ENCODE measurements at regions not wholly inside any gene's neighbourhood (a gene's known extent, or its start where the extent isn't known, plus 50 kb on each side); places are given as distances from the start of the nearest gene placed in this dataset.
A peak's percentile ranks its signal among the peaks of the same experiment; 100 is the strongest.

GRCh38 chrX:5807181-5807580, 421.5 kb downstream of the NLGN4X start:
- Histone ChIP-seq H3K9me3 (no peaks in the 10 kb centered on the region), H3K27ac (no peak overlapping the region), H3K4me3 (no peak overlapping the region), H3K4me2 (no peak overlapping the region), H3K4me1 (no peaks in the 10 kb centered on the region)
- FAIRE-seq (no peak), ATAC-seq (no peak), DNase-seq (ENCODE audit: low read depth in 1 of 2, low spot score in 1 of 2) (no peak)
- ChIA-PET CTCF (no interaction called here), POLR2A (no interaction called here)
- WGBS (ENCODE audit: missing lambda C conversion rate) = 24% methylated on average over 2 of the region's 2 CpGs
- TF ChIP-seq MAX (IDR thresholded peaks at IDR 0.05) (no peak), NFE2L2 (conservative IDR thresholded peaks at IDR 0.05; ENCODE audit: low read length) (no peak), CEBPB (IDR thresholded peaks at IDR 0.05) (no peak), HOXB5 (CRISPR knock-in tag; IDR thresholded peaks at IDR 0.05) (no peak), SREBF2 (IDR thresholded peaks at IDR 0.05) (no peak), EHF (CRISPR knock-in tag; IDR thresholded peaks at IDR 0.05) (no peak), BHLHE40 (IDR thresholded peaks at IDR 0.05; ENCODE audit: low read depth, low read length) (no peak), CBX8 (IDR thresholded peaks at IDR 0.05) (no peak), ESRRA (IDR thresholded peaks at IDR 0.05; ENCODE audit: borderline replicate concordance, low read length) (no peak)

GRCh38 chrX:5802391-5802790, 426.3 kb downstream of the NLGN4X start:
- POLR2A ChIA-PET = no interaction called here
- CTCF ChIA-PET = no interaction called here
- H3K9me3 ChIP-seq = no peaks in the 10 kb centered on the region
- no peak overlapping the region for H3K4me2 ChIP-seq
- ATAC-seq (no peak), FAIRE-seq (peak; percentile 28), DNase-seq (ENCODE audit: low read depth in 1 of 2, low spot score in 1 of 2) (no peak)
- no peaks in the 10 kb centered on the region for H3K4me1 ChIP-seq
- 0% methylated on average over 1 of the region's 1 CpG for WGBS (ENCODE audit: missing lambda C conversion rate)
- no peak overlapping the region for H3K27ac ChIP-seq
- TF ChIP-seq ZC3H11A (IDR thresholded peaks at IDR 0.05) (no peak), MAZ (IDR thresholded peaks at IDR 0.05; ENCODE audit: borderline replicate concordance, low read depth, low read length) (no peak), ATOH8 (CRISPR knock-in tag; IDR thresholded peaks at IDR 0.05; ENCODE audit: low read depth) (no peak), KDM5A (IDR thresholded peaks at IDR 0.05) (no peak), RCOR1 (IDR thresholded peaks at IDR 0.05; ENCODE audit: low read depth, low read length) (no peak), E2F6 (IDR thresholded peaks at IDR 0.05; ENCODE audit: borderline replicate concordance, low read depth) (no peak), USF2 (IDR thresholded peaks at IDR 0.05) (no peak), NR3C1 (IDR thresholded peaks at IDR 0.05) (no peak), CBX8 (IDR thresholded peaks at IDR 0.05) (no peak), HOXB13 (CRISPR knock-in tag; IDR thresholded peaks at IDR 0.05; ENCODE audit: low read depth) (no peak), EP300 (IDR thresholded peaks at IDR 0.05) (no peak), JUNB (IDR thresholded peaks at IDR 0.05) (no peak)
- no peak overlapping the region for H3K4me3 ChIP-seq

GRCh38 chrX:5791721-5792120, 436.9 kb downstream of the NLGN4X start:
- DNase-seq (ENCODE audit: low read depth in 1 of 2, low spot score in 1 of 2) = no peak
- Histone ChIP-seq H3K27ac (no peak overlapping the region), H3K4me2 (no peak overlapping the region), H3K4me3 (no peak overlapping the region), H3K4me1 (no peaks in the 10 kb centered on the region), H3K9me3 (no peaks in the 10 kb centered on the region)
- TF ChIP-seq TP53 (CRISPR knock-in tag; IDR thresholded peaks at IDR 0.05) (no peak), ELK1 (IDR thresholded peaks at IDR 0.05; ENCODE audit: low read depth, low read length) (no peak), CEBPB (IDR thresholded peaks at IDR 0.05) (peak; percentile 25 to 34; a peak in 1 of 4 replicates), FOSB (CRISPR knock-in tag; IDR thresholded peaks at IDR 0.05) (no peak), BHLHE40 (IDR thresholded peaks at IDR 0.05; ENCODE audit: low read depth, low read length) (no peak), POLR2A (IDR thresholded peaks at IDR 0.05; ENCODE audit: low read length) (no peak), HOXB13 (CRISPR knock-in tag; IDR thresholded peaks at IDR 0.05; ENCODE audit: low read depth) (no peak), ZFP36 (IDR thresholded peaks at IDR 0.05; ENCODE audit: borderline replicate concordance, partially characterized antibody) (no peak), ZNF302 (CRISPR knock-in tag; IDR thresholded peaks at IDR 0.05) (no peak)
- FAIRE-seq = no peak
- ChIA-PET POLR2A (no interaction called here), CTCF (no interaction called here)
- ATAC-seq = no peak
- 24% methylated on average over 4 of the region's 4 CpGs for WGBS (ENCODE audit: missing lambda C conversion rate)

Data from A549 (cell line).